Thyroid gland (tissue), 4 donors: ENCODE measurements at regions not wholly inside any gene's neighbourhood (a gene's known extent, or its start where the extent isn't known, plus 50 kb on each side); places are given as distances from the start of the nearest gene placed in this dataset.

Experiments used
- DNase-seq, 2 donors: peaks; one replicate each; pipeline ENCODE4 v3.0.0-alpha.2; 2019
- H3K27ac ChIP-seq, 3 donors: fragments of 200-600 bp; sonication (generic); 1 replicate in 2 of 3; 2 replicates in 1 of 3; pipeline ENCODE4 v1.5.1; 2016 to 2019; ENCODE audit warnings: mild to moderate bottlenecking in 1 of 3, moderate library complexity in 1 of 3
- H3K27me3 ChIP-seq: fragments of 200-600 bp; sonication (generic); one replicate; pipeline ENCODE4 v1.5.1; 2019
- H3K36me3 ChIP-seq, 2 donors: fragments of 200-600 bp; sonication (generic); one replicate each; pipeline ENCODE4 v1.5.1; 2016 to 2019
- H3K4me1 ChIP-seq, 2 donors: fragments of 200-600 bp; sonication (generic); one replicate each; pipeline ENCODE4 v1.5.1; 2017 to 2019
- H3K4me3 ChIP-seq, 3 donors: fragments of 200-600 bp; sonication (generic); replicated peaks in 1 of 3; 1 replicate in 2 of 3; 2 replicates in 1 of 3; pipeline ENCODE4 v1.5.1; 2016; ENCODE audit warnings: mild to moderate bottlenecking in 1 of 3
- H3K9me3 ChIP-seq: fragments of 200-600 bp; sonication (generic); one replicate; pipeline ENCODE4 v1.5.1; 2017
- POLR2A ChIP-seq, 2 donors: fragments of 450-650 bp; IDR thresholded peaks; one replicate each; pipeline ENCODE4 v1.6.1; 2017; ENCODE audit warnings: antibody characterized with exemption in 2 of 2, mild to moderate bottlenecking in 2 of 2, moderate library complexity in 1 of 2
- WGBS, 2 donors: methylation state at CpG; one replicate each; pipeline ENCODE4 v1.1.5; 2017; 5-methylcytosine and 5-hydroxymethylcytosine counted together
- intact Hi-C: fragments of 100-400 bp; cut with DNase I; formaldehyde crosslinking; loops from one replicate; pipeline ENCODE4 v1.15.1; 2023
- TF ChIP-seq, protein P1 (sequence below), 6 experiments: fragments of 200-600 bp in 3 of 6; fragments of 450-650 bp in 3 of 6; sonication (generic) in 3 of 6; IDR thresholded peaks; one replicate each; pipeline ENCODE4 v1.5.1; 2016 to 2019; ENCODE audit warnings: antibody characterized with exemption in 6 of 6, mild to moderate bottlenecking in 2 of 6, inconsistent platforms in 1 of 6, moderate library complexity in 1 of 6

DNA sequence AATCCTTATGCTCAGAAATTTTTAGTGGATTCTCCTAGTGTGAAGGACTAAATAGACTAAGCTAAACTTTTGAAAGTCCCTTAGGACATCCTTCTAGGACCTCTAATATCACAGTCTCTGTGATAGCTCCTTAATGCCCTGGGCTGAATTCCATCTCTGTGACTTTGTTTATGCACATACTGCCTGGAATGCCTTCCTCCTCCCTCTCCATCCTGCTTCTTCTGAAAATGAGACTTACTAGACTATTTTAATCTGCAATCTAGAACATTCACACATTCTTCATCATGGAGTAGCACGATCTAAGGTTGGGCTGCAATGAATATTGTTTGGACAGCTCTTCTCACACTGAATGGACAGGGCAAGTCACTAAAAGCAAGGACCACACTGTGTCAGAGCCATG is 65.0 kb upstream of the MSX1 start:
- no peaks in the 10 kb centered on the region for H3K36me3 ChIP-seq
- intact Hi-C loops, result no loop called here
- no peaks in the 10 kb centered on the region for H3K4me1 ChIP-seq
- no peaks in the 10 kb centered on the region for H3K27me3 ChIP-seq
- H3K4me3 ChIP-seq, result no peak overlapping the region
- no peak for TF ChIP-seq POLR2A (IDR thresholded peaks at IDR 0.05)
- TF ChIP-seq, protein P1, sequence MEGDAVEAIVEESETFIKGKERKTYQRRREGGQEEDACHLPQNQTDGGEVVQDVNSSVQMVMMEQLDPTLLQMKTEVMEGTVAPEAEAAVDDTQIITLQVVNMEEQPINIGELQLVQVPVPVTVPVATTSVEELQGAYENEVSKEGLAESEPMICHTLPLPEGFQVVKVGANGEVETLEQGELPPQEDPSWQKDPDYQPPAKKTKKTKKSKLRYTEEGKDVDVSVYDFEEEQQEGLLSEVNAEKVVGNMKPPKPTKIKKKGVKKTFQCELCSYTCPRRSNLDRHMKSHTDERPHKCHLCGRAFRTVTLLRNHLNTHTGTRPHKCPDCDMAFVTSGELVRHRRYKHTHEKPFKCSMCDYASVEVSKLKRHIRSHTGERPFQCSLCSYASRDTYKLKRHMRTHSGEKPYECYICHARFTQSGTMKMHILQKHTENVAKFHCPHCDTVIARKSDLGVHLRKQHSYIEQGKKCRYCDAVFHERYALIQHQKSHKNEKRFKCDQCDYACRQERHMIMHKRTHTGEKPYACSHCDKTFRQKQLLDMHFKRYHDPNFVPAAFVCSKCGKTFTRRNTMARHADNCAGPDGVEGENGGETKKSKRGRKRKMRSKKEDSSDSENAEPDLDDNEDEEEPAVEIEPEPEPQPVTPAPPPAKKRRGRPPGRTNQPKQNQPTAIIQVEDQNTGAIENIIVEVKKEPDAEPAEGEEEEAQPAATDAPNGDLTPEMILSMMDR (IDR thresholded peaks at IDR 0.05), result no peak
- DNase-seq, result no peak
- H3K9me3 ChIP-seq, result no peaks in the 10 kb centered on the region
- WGBS, 2 donors, result 45 to 71% methylated on average over 1 of the region's 1 CpG
- no peak overlapping the region for H3K27ac ChIP-seq

DNA sequence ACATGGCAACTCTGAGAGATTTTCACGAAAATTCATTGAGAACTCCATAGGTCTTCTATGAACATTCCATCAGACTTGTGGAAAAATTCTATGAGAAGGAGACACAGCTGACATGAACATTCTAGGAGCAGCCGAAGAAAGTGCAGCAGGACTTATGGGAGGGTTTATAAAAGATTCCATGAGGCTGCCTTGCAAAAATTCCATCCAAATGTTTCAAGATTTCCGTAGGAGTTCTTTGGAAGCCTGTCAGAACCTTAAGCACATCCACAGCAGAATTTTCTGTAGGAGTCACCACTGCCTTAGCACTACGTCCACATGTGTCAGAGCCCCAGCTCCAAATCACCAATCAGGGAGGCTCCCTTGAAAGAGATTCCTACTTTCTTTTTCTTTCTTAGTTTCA is 67.0 kb upstream of the MSX1 start:
- intact Hi-C loops, result no loop called here
- Histone ChIP-seq H3K27me3 (no peaks in the 10 kb centered on the region), H3K4me3 (no peak overlapping the region), H3K36me3 (no peaks in the 10 kb centered on the region), H3K9me3 (no peaks in the 10 kb centered on the region), H3K27ac (no peak overlapping the region), H3K4me1 (no peaks in the 10 kb centered on the region)
- WGBS, 2 donors, result 77 to 78% methylated on average over 4 of the region's 4 CpGs
- no peak for DNase-seq
- TF ChIP-seq, protein P1 (IDR thresholded peaks at IDR 0.05), result no peak
- TF ChIP-seq POLR2A (IDR thresholded peaks at IDR 0.05), result no peak

DNA sequence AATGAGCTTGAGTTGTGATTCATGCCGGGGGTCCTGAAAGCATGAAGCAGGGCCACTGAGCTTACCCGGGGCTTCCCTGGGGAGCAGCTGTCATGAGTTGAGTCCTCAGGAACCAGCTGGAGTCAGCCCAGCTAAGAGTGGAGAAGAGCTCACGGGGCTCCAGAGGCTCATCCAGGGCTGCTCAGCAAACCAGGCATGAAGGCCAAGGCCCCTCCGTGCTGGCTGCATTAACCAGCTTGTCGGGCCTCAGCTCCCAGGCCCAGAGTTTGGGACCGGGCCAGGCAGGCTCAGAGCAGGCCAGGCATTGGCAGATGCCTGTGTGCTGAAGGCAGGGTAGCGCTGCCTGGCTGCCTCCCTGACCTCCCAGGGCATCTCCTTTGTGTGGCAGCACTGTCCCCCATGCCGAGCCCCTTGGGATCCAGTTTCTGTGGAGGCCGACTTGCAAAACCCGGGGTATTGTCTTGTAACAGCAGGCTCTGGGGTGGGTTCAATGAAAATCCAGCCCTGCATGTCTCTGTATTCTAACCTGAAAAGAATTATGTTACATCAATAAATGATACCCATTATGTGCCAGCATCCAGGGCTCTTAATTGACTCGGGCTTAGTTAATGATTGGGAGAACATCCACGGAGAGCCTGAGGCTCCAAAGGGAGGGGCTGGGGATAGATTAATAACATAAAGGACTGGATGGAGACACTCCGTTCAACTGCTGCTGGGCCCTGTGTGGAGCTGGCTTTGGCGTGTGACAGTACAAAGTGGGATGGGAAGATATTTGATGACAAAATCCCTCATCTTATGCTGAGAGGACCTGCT is 68.0 kb upstream of the MSX1 start:
- TF ChIP-seq, protein P1 (IDR thresholded peaks at IDR 0.05), result no peak
- TF ChIP-seq POLR2A (IDR thresholded peaks at IDR 0.05), result no peak
- Histone ChIP-seq H3K4me1 (no peaks in the 10 kb centered on the region), H3K27me3 (no peaks in the 10 kb centered on the region), H3K4me3 (no peak overlapping the region), H3K36me3 (no peaks in the 10 kb centered on the region), H3K27ac (no peak overlapping the region), H3K9me3 (no peaks in the 10 kb centered on the region)
- intact Hi-C loops, result no loop called here
- DNase-seq, result no peak
- 56 to 81% methylated on average over 9 to 13 of the region's 14 CpGs for WGBS, 2 donors

DNA sequence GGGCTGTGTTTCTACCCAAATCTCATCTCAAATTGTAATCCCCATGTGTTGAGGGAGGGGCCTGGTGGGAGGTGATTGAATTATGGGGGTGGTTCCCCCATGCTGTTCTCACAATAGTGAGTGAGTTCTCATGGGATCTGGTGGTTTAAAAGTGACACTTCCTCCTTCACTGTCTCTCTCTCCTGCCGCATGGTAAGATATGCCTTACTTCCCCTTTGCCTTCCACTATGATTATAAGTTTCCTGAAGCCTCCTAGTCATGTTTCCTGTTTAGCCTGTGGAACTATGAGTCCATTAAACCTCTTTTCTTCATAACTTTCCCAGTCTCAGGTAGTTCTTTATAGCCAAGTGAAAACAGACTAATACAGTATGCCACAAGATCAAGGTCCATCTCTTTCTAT is 70.0 kb upstream of the MSX1 start:
- Histone ChIP-seq H3K4me3 (no peak overlapping the region), H3K4me1 (no peaks in the 10 kb centered on the region), H3K27ac (no peak overlapping the region), H3K27me3 (no peaks in the 10 kb centered on the region), H3K36me3 (no peaks in the 10 kb centered on the region), H3K9me3 (no peaks in the 10 kb centered on the region)
- intact Hi-C loops, result no loop called here
- no peak for DNase-seq
- TF ChIP-seq, protein P1 (IDR thresholded peaks at IDR 0.05), result no peak
- no peak for TF ChIP-seq POLR2A (IDR thresholded peaks at IDR 0.05)
- WGBS, 2 donors, result 79 to 87% methylated on average over 1 of the region's 1 CpG

DNA sequence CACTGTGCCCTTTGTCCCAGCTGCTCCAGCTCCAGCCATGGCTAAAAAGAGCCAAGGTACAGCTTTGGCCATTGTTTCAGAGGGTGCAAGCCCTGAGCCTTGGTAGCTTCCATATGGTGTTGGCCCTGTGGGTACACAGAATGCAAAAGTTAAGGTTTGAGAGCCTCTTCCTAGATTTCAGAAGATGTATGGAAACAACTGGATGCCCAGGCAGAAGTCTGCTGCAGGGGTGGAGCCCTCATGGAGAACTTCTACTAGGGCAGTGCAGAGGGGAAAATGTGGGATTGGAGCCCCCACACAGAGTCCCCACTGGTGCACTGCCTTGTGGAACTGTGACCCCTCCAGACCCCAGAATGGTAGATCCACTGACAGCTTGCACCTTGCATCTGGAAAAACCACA is 70.9 kb upstream of the MSX1 start:
- intact Hi-C loops, result no loop called here
- H3K27me3 ChIP-seq, result no peaks in the 10 kb centered on the region

More for the DNA sequence above, 70.9 kb upstream of the MSX1 start:
- no peak for DNase-seq
- TF ChIP-seq, protein P1 (IDR thresholded peaks at IDR 0.05), result no peak
- TF ChIP-seq POLR2A (IDR thresholded peaks at IDR 0.05), result no peak
- H3K36me3 ChIP-seq, result no peaks in the 10 kb centered on the region
- H3K27ac ChIP-seq, result no peak overlapping the region
- H3K9me3 ChIP-seq, result no peaks in the 10 kb centered on the region
- H3K4me3 ChIP-seq, result no peak overlapping the region
- H3K4me1 ChIP-seq, result no peaks in the 10 kb centered on the region
